Endothelial cell (in vitro differentiated cells): ENCODE measurements at regions not wholly inside any gene's neighbourhood (a gene's known extent, or its start where the extent isn't known, plus 50 kb on each side); places are given as distances from the start of the nearest gene placed in this dataset.
A peak's percentile ranks its signal among the peaks of the same experiment; 100 is the strongest.

Source experiments
- DNase-seq: peaks from one replicate; pipeline ENCODE4 v3.0.0; 2021; ENCODE audit warnings: low spot score
- H3K27ac Mint-ChIP-seq: one replicate; pipeline ENCODE4 v1.8.0; 2021; ENCODE audit warnings: mixed read lengths, inconsistent platforms; ENCODE audit not compliant: unreplicated experiment
- H3K27me3 Mint-ChIP-seq: one replicate; pipeline ENCODE4 v1.8.0; 2021; ENCODE audit warnings: mild to moderate bottlenecking, moderate library complexity, mixed read lengths, inconsistent platforms; ENCODE audit not compliant: unreplicated experiment
- H3K36me3 Mint-ChIP-seq: one replicate; pipeline ENCODE4 v1.8.0; 2021; ENCODE audit warnings: mild to moderate bottlenecking, low read depth, mixed read lengths, inconsistent platforms; ENCODE audit not compliant: unreplicated experiment
- H3K4me1 Mint-ChIP-seq: one replicate; pipeline ENCODE4 v1.8.0; 2021; ENCODE audit warnings: mild to moderate bottlenecking, mixed read lengths, inconsistent platforms; ENCODE audit not compliant: unreplicated experiment
- H3K4me3 Mint-ChIP-seq: one replicate; pipeline ENCODE4 v1.8.0; 2021; ENCODE audit warnings: mild to moderate bottlenecking, mixed read lengths, inconsistent platforms; ENCODE audit not compliant: unreplicated experiment
- H3K9me3 Mint-ChIP-seq: one replicate; pipeline ENCODE4 v1.8.0; 2021; ENCODE audit warnings: mixed read lengths, inconsistent platforms; ENCODE audit not compliant: unreplicated experiment
- CTCF ChIP-seq: fragments of 200-600 bp; sonication (generic); IDR thresholded peaks from one replicate; pipeline ENCODE4 v1.5.0; 2021; ENCODE audit warnings: antibody characterized with exemption; ENCODE audit not compliant: unreplicated experiment

- Mint-ChIP-seq H3K4me1 (peaks cover 29% of the 10 kb centered on the region), H3K36me3 (peaks cover 4% of the 10 kb centered on the region), H3K4me3 (no peak overlapping the region), H3K27ac (no peak overlapping the region), H3K27me3 (peaks cover 4% of the 10 kb centered on the region), H3K9me3 (no peaks in the 10 kb centered on the region)
- no peak for TF ChIP-seq CTCF
- no peak for DNase-seq
Measured at GRCh38 chr11:134506046-134506445, 94.0 kb upstream of the B3GAT1 start.

GRCh38 chr11:134505125-134505524, 93.1 kb upstream of the B3GAT1 start:
- Mint-ChIP-seq H3K4me3 (no peak overlapping the region), H3K27me3 (peaks cover 7% of the 10 kb centered on the region), H3K9me3 (no peaks in the 10 kb centered on the region), H3K27ac (no peak overlapping the region), H3K36me3 (peaks cover 4% of the 10 kb centered on the region), H3K4me1 (peaks cover 25% of the 10 kb centered on the region)
- DNase-seq: no peak
- TF ChIP-seq CTCF: no peak

DNA sequence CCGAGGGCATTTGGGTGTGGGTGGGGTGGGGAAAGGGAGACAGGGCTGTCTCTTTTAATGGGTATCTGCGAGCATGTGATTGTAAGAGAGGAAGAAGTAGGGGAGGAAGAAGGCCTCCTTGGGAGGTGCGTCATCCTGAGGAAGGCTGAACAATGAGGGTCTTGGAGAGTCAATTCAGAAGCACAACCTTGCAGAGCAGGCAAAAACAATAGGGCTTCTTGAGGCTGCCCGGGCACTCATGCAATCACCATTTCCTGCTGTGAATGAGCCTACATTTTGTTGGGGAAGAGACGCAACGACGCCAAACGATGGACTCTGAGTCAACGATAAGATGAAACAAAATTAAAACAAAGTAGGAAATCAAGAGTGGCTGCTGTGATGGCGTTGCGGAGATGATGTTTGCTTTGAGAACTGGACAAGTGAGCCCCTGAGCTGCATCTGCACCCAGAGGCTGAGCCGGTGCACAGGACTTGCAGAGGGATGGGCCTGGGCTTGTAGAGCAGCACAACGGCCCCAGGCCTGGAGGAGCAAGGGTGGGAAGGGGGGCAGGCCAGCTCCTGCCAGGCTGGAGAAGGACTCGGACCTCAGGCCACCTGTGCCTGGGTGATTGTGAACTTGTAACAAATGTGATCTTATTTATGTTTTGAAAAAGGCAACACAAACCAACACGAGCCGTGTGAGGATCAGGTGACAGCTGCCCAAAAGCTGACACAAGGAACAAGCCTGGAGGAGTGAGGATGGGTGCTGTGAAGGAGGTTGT, 92.3 kb upstream of the B3GAT1 start:
- no peak overlapping the region for H3K4me3 Mint-ChIP-seq
- peaks cover 7% of the 10 kb centered on the region for H3K27me3 Mint-ChIP-seq
- H3K9me3 Mint-ChIP-seq: no peaks in the 10 kb centered on the region
- H3K27ac Mint-ChIP-seq: peak overlapping the region; percentile 22
- peaks cover 22% of the 10 kb centered on the region for H3K4me1 Mint-ChIP-seq
- peaks cover 4% of the 10 kb centered on the region for H3K36me3 Mint-ChIP-seq
- DNase-seq: no peak
- TF ChIP-seq CTCF: no peak

GRCh38 chr11:134503596-134503995, 91.6 kb upstream of the B3GAT1 start:
- Mint-ChIP-seq H3K4me3 (no peak overlapping the region), H3K27ac (peak overlapping the region; percentile 62), H3K9me3 (no peaks in the 10 kb centered on the region), H3K36me3 (no peaks in the 10 kb centered on the region), H3K4me1 (peaks cover 22% of the 10 kb centered on the region), H3K27me3 (peaks cover 4% of the 10 kb centered on the region)
- no peak for TF ChIP-seq CTCF
- no peak for DNase-seq

GRCh38 chr11:134503100-134503499, 91.1 kb upstream of the B3GAT1 start:
- H3K4me1 Mint-ChIP-seq: peaks cover 22% of the 10 kb centered on the region
- no peak overlapping the region for H3K4me3 Mint-ChIP-seq
- H3K36me3 Mint-ChIP-seq: no peaks in the 10 kb centered on the region
- peaks cover 3% of the 10 kb centered on the region for H3K27me3 Mint-ChIP-seq
- DNase-seq: no peak
- H3K9me3 Mint-ChIP-seq: no peaks in the 10 kb centered on the region
- peak overlapping the region; percentile 62 for H3K27ac Mint-ChIP-seq
- no peak for TF ChIP-seq CTCF
